GM13977 (cell line): ENCODE measurements at regions not wholly inside any gene's neighbourhood (a gene's known extent, or its start where the extent isn't known, plus 50 kb on each side); places are given as distances from the start of the nearest gene placed in this dataset.

Source experiments
- DNase-seq: peaks from one replicate; pipeline ENCODE4 v3.0.0; 2012; ENCODE audit warnings: low spot score
- in situ Hi-C: fragments of 300-500 bp; cut with MboI; formaldehyde crosslinking; loops from one replicate; pipeline ENCODE4 v1.12.0; 2022; ENCODE audit warnings: low sequenced_read_pairs, low pct_unique_long_range_greater_than_20kb, mixed read lengths, inconsistent platforms; ENCODE audit not compliant: unreplicated experiment
- TF ChIP-seq, protein P1 (sequence below): IDR thresholded peaks from 2 replicates; pipeline ENCODE4 v1.5.1; 2012; ENCODE audit warnings: mild to moderate bottlenecking, control low read depth; ENCODE audit not compliant: insufficient read depth; ENCODE audit errors: extremely low read depth, missing control alignments

DNA sequence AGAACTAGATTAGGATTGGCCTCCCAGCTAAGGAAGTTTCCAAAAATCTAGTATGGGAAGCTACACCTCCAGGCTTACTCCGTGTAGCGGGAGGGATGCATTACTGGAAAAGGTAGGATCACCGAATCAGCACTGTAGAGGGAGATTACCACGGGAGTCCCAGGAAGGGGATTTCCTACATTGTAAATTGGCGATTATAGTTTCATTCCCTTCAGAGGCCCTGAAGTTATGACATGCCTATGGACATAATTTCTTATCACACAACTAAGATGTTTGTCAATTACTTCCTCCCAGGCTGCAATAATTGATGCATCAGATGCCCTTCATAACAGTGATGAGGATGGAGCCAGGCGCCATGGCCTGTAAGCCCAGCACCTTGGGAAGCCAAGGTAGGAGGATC, 71.2 kb upstream of the NR4A3 start:
- TF ChIP-seq, protein P1, sequence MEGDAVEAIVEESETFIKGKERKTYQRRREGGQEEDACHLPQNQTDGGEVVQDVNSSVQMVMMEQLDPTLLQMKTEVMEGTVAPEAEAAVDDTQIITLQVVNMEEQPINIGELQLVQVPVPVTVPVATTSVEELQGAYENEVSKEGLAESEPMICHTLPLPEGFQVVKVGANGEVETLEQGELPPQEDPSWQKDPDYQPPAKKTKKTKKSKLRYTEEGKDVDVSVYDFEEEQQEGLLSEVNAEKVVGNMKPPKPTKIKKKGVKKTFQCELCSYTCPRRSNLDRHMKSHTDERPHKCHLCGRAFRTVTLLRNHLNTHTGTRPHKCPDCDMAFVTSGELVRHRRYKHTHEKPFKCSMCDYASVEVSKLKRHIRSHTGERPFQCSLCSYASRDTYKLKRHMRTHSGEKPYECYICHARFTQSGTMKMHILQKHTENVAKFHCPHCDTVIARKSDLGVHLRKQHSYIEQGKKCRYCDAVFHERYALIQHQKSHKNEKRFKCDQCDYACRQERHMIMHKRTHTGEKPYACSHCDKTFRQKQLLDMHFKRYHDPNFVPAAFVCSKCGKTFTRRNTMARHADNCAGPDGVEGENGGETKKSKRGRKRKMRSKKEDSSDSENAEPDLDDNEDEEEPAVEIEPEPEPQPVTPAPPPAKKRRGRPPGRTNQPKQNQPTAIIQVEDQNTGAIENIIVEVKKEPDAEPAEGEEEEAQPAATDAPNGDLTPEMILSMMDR: no peak
- in situ Hi-C loops: no loop called here
- no peak for DNase-seq

DNA sequence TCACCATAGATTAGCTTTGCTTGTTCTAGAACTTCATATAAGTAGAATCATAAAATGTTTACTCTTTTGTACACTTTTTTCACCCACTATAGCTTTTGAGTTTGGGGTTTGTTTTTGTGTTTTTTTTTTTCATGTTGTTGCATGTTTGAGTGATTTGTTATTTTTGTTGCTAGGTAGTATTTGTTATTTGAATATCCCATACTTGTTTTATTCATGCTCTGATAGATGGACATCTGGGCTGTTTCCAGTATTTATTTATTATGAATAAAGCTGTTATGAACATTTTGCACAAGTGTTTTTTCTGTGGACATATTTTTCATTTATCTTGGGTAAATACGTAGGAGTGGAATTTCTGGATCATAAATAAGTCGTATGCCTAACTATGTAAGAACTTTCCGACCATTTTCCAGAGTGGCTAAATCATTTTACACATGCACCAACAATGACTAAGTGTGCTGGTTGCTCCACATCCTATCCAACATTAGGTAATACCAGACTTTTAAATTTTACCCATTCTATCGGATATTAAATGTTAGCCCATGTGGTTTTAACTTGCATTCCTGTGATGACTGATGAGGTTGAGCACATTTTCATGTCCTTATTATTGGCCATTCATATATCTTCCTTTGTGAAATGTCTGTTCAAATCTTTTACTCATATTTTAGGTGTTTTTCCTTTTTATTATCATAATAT, 69.1 kb upstream of the NR4A3 start:
- in situ Hi-C loops: no loop called here
- DNase-seq: no peak
- TF ChIP-seq, protein P1: no peak

DNA sequence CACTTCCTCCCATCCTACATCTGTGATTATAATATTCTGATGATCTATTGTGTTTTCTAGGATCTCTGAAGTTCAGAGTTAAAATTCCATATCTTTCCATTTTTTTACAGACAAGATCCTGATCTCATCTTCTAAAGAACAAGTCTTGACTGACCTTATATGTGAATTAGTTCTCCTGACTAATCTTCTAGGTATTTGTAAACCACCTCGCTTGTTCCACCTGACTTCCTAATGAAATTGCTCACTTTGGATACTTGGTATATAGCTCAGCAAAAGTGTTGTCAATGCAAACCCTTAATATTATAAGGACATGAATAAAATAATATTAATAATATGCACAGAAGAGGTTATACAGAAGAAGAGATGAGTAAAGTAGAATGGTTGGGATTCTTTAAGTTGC, 68.2 kb upstream of the NR4A3 start:
- in situ Hi-C loops: no loop called here

DNA sequence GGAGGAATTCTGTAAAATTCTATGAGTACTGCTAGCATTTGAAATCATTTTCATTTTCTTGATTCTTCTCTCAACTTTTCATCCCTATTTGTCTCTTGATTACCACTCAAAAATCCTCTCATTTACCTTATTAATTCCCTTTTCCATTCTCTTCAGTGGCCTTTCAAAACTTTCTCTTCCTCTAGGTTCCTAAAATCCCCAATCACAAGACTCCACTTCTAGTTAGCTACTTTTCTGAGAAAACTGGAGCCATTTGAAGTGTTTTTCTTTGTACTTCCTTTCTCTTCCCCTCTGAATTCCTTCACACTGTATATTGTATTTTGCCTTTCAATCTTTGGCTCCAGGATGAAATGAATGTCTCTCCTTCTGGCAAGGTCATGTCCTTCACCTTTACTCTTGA, 61.3 kb upstream of the NR4A3 start:
- DNase-seq: no peak

More for the DNA sequence above, 68.2 kb upstream of the NR4A3 start:
- TF ChIP-seq, protein P1: no peak
- DNase-seq: no peak

DNA sequence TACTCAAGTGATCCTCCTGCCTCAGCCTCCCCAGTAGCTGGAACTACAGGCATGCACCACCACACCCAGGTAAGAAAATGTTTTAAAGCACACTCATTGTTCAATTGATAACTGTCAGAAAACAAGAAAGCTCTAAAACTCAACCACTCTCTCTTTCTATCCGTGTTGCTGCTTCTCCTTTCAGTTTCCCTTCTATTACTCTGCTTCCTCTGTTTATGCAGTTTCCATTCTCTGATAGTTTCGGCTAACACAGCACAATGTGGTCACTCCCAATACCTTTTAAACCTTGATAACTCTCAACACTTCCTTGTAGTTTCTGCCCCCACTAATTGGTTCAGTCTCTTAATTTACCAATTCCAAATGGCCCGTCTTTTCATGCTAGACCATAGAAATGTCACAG, 59.2 kb upstream of the NR4A3 start:
- DNase-seq: peak; percentile 36
- TF ChIP-seq, protein P1: no peak
- in situ Hi-C loops: no loop called here

More for the DNA sequence above, 61.3 kb upstream of the NR4A3 start:
- in situ Hi-C loops: no loop called here
- TF ChIP-seq, protein P1: no peak
